ENCODE measurements at regions not wholly inside any gene's neighbourhood (a gene's known extent, or its start where the extent isn't known, plus 50 kb on each side); places are given as distances from the start of the nearest gene placed in this dataset.
A peak's percentile ranks its signal among the peaks of the same experiment; 100 is the strongest.
"Not testable (repeated sequence)": the region's sequence is repeated elsewhere in the genome, so short reads cannot be mapped to it uniquely, and the experiment has no call there.

DNA sequence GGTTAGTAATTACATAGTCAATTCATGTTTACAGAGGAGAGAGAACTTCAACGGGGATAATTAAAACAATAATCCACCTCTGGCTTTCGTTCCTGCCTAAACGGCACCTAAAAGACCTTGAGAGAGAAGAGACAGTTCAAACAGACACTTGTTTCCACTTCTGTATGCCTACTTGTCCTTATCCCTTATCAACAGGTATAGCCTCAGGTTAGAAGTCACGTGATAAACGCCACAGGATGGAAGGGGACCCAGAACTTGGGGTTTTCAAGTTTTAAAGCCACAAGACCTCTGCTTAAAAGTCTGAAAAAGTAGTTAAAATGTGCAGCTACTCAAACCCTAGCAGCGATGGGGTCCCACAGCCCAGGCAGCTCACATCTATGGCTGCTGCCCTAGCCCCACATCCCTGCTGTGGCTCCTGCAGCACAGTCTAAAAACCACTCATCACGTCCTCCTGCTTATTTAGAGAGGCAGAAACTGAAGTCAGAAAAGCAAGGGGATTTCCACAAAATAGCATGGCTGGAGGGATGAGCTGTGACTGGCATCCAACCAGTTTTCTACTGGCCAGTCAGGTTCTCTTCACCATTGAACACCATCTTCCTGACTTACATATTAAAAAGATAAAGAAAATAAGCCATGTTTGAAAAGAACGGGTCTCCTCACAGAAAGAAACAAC, 51.2 kb upstream of the SEC16B start:
- DNase-seq = no peak

DNA sequence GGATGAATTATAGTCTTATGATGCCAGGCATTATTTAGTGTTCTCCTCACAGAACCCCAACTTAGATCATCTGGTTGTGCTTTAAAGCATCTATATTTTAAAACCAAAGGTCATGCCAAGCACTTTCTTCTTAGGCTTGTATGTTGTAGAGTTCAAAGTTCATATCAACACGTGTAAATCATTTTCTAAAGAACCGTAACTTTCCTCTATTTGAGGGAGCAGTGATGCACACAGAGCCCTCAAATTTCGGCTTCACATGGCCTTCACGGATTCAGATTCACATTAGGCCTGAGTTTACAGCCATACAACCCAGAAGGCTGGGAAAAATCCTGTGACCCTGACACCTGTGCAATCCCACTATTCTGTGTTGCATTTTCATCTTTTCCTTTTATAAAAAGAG, 52.1 kb upstream of the SEC16B start:
- no peak for DNase-seq

DNA sequence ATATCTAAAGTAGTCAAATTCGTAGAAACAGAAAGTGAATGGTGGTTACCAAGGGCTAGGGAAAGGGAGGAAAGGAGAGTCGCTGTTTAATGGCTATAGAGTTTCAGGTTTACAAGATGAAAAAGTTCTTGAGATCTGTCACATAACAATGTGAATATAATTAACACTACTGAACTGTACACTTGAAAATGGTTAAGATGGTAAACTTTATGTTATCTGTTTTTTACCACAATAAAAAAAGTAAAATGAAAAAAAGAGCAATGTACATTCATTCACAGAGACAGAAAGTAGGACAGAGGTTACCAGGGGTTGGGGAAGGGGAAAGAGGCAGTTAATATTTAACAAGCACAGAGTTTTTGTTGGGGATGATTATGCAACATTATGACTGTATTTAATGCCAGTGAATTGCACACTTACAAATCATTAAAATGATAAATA, 53.3 kb upstream of the SEC16B start:
- no peak for DNase-seq

- DNase-seq = no peak
Measured at GRCh38 chr1:178024504-178024903, 54.6 kb upstream of the SEC16B start.

DNA sequence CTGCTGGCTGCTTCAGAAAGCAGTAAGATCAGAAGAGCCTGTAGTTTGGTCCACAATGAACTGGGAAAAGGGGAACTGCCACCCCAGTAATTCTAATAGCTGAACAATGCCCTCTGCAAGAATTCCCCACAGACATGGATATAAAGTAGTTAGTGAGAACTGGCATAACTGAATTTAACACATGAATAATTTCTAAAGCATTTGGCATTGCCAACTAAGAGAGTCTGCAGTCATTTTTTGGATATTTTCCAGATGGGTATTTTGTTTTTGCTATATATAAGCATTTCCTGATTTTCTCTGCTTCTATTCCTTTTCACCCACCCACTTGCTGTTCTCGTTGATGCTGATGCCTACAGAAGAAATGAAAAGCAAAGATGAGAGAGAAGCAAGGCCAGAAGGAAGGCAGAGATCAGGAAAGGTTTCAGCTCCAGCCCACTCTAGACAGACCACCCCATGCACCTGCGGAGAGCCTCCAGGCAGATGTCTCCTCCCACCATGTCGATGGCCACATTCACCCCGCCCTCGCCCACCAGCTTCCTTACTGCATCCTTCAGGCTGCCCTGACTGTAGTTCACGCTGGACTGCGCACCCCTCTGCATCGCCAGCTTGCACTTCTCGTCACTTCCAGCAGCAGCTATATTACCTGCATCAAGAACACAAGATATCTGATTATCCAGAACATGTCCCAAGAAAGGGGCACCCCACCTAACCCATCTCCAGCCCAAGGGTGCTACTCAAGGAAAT, 55.9 kb upstream of the SEC16B start:
- no peak for DNase-seq

DNA sequence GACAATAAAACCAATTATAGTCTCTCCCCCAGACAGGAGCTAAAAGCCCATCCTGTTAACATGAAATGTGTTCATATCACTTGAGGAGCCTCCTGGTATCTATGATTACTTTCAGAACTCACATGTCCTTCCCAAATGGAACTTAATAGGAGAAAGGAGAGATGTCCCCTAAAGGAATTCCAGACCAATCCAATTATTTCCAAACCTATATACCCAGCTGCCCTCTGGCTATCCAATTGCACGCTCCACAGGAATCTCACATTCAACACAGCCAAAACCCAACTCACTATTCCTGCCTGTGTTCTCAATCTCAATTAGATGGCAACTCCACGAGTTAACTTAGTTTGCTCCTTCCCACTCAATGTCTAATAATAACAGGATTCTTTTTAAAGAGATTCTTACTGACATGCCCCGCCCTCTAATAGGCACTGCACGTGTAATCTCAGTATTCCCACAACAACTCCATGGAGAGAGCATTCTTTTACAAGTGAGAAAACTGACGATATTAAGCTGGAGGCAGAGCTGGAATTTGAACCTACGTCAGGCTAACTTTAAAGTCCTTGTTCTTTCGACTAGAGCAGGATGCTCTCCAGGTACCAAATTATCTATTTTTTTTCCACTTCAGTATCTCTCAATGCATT, 59.1 kb upstream of the SEC16B start:
- DNase-seq = no peak

DNA sequence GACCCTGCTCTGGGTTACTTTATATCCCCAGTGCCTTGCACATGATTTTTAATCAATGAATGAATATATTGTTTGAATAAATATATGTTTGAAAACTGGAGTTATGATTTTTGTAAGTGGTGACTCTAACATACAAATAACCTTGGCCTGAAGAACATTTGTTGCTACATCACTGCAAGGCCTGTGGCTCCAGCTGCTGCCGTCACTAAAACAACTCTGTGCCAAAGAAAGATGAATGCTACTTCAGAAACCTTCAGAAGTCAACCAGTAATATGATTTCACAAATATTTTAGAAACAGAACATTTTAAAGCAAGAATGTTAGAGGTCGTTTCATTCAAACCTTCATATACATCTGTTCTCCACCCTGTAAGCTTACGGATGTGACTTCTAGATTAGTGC, 60.6 kb upstream of the SEC16B start:
- DNase-seq = no peak

DNA sequence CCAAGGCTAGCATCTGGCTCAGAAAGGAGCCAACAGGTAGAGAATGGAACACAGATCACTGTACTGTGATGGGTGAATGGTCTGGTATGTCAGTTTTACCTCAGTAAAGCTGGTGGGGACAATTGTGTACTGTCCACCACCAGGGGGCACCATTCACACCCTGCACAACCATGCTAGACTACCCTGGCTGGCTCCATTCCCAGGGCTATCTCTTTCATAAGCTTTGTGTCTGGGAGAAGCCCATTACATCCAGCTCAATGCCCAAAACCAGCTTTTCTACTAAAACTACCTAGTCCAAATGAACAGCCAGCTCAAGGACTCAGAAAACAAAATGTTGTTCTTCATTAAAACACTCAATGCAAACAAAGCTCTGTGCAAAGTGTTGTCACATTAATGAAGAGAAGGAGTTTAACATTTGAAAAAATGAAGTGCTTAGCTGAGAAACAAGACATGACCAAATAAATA, 62.0 kb upstream of the RASAL2 start:
- peak; percentile 8 to 31 for DNase-seq

DNA sequence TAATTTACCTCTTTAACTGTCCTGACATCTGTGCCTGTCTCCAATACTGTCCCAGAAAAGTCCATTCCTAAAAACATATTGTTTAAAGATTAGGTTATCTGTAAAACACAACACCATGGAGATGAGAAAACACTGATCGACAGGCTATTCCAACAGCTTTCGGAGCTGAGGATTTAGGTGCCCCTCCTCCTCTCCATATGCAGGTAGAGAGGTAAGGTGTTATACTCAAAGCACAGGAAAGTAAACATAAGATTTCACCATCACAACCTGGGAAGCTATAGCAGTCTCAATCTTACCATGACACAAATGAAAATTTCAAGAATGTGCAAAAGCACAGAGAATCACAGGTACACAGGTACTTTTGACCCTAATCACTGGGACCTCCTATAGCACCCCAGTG, 60.9 kb upstream of the RASAL2 start:
- no peak for DNase-seq

DNA sequence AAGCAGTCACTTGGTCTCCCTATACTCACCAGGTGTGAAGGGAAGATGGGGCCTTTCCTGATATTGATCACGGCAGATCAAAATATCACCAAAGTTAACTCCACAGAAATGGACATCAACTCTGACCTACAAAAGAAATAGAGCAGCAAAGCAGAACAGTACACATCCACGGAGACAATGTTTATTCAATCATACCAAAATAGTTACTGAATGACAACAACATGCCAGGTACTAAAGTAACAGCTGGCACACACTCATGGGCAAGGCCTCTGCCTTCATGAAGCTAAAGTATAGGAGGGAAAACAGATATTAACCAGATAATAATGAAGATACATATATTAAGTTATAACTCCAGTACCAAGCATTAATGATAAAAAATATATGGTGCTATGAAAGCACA, 59.2 kb upstream of the RASAL2 start:
- no peak for DNase-seq

DNA sequence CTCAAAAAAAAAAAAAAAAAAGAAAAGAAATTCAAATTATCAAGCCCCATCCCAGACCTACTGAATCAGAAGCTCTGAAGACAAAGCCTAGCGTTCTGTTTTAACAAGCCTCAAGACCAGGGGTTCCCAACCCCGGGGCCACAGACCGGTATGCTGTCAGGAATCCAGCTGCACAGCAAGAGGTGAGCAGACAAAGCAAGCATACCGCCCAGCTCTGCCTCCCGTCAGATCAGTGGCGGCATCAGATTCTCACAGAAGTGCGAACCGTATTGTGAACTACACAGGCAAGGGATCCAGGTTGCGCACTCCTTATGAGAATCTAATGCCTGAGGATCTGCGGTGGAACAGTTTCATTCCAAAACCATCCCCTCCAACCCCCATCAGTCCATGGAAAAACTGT, 57.8 kb upstream of the RASAL2 start:
- no peak for DNase-seq

DNA sequence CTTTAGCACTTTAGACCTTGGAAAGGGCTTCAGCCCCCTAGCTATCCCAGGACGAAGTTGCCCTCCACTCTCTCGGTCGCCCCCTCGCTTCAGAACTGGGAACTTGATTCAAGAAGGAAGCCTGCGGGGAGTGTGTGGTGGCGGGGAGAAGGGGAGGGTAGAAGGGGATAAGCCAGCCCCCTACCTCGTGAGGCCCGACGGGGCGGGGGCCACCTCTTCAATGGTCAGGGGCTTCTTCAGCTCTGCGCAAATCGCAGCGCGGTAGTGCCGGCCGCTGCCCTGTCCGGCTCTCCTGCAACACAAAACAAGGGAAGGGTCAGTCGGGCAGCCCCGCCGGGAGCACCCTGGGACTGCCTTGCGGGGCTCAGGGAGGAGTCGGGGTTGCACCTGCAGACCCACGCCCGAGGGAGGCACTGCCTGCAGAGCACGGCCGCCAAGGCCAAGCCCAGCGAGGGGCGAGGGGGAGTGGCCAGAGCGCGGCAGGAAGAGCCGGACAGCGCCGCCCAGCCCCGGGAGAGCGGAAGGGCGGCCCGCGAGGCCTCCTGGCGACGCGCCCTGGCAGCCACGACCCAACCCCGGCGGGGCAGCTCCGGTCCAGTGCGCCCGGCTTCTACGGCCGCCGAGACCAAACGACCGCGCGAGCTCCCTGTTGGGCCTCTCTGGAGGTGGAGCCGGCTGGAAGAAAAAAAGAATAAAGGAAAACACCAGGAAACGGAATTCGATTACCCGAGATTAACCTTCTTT, 56.2 kb upstream of the RASAL2 start:
- no peak for DNase-seq

GRCh38 chr1:178038372-178038771, 55.5 kb upstream of the RASAL2 start:
- no peak for DNase-seq

DNA sequence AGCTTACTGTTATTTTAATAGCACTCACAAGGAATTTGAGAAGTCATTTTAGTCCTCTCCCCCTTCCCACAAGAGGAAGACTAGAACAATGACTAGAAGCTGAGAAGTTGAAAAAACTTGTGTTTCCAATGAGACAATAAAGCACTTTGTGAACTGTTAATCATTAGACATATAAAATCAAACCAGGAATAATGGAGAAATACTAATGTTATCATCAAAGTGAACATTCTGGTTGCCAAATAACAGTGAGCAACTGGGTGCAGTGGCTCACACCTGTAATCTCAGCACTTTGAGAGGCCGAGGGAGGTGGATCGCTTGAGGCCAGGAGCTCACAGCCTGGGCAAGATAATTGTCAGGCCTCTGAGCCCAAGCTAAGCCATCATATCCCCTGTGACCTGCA, 54.0 kb upstream of the RASAL2 start:
- DNase-seq = no peak

DNA sequence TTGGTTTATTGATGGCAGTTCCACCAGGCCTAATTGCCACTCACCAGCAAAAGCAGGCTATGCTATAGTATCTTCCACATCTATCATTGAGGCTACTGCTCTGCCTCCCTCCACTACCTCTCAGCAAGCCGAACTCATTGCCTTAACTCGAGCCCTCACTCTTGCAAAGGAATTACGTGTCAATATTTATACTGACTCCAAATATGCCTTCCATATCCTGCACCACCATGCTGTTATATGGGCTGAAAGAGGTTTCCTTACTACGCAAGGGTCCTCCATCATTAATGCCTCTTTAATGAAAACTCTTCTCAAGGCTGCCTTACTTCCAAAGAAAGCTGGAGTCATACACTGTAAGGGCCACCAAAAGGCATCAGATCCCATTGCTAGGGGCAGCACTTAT, 50.0 kb upstream of the RASAL2 start:
- not testable (repeated sequence) for DNase-seq
